GM23338 (cell line): ENCODE measurements at regions not wholly inside any gene's neighbourhood (a gene's known extent, or its start where the extent isn't known, plus 50 kb on each side); places are given as distances from the start of the nearest gene placed in this dataset.
A peak's percentile ranks its signal among the peaks of the same experiment; 100 is the strongest.

Experiments used
- ATAC-seq: fragments of 200-7000 bp; cut with Tn5 transposase; 3 replicates; pipeline ENCODE4 v1.9.1; 2020
- DNase-seq: peaks from one replicate; pipeline ENCODE4 v3.0.0-alpha.2; 2015; ENCODE audit warnings: low spot score
- H2AFZ ChIP-seq: fragments of 200-600 bp; sonication (generic); 2 replicates; pipeline ENCODE4 v1.8.0; 2016; ENCODE audit warnings: antibody characterized with exemption, mild to moderate bottlenecking, moderate library complexity
- H3F3A ChIP-seq: fragments of 200-600 bp; sonication (generic); replicated peaks from 2 replicates; pipeline ENCODE4 v1.8.0; 2017; ENCODE audit warnings: antibody characterized with exemption, mixed run types, low read depth
- H3K27ac ChIP-seq: fragments of 200-600 bp; sonication (generic); 2 replicates; pipeline ENCODE4 v1.6.1; 2016; ENCODE audit warnings: low read depth
- H3K27me3 ChIP-seq: fragments of 200-600 bp; sonication (generic); 2 replicates; pipeline ENCODE4 v1.8.0; 2016; ENCODE audit warnings: mild to moderate bottlenecking, mixed run types, moderate library complexity; ENCODE audit not compliant: insufficient read depth
- H3K36me3 ChIP-seq: fragments of 200-600 bp; sonication (generic); 2 replicates; pipeline ENCODE4 v1.8.0; 2016; ENCODE audit warnings: mild to moderate bottlenecking; ENCODE audit not compliant: insufficient read depth
- H3K4me1 ChIP-seq: fragments of 200-600 bp; sonication (generic); 2 replicates; pipeline ENCODE4 v1.8.0; 2016; ENCODE audit warnings: mild to moderate bottlenecking, moderate library complexity; ENCODE audit not compliant: insufficient read depth
- H3K4me2 ChIP-seq: fragments of 200-600 bp; sonication (generic); 2 replicates; pipeline ENCODE4 v1.7.1; 2017; ENCODE audit warnings: mixed run types
- H3K4me3 ChIP-seq: fragments of 200-600 bp; sonication (generic); 2 replicates; pipeline ENCODE4 v1.6.1; 2016; ENCODE audit warnings: mixed run types
- H3K79me2 ChIP-seq: fragments of 200-600 bp; sonication (generic); replicated peaks from 2 replicates; pipeline ENCODE4 v1.8.0; 2017; ENCODE audit warnings: mild to moderate bottlenecking; ENCODE audit not compliant: insufficient read depth
- H3K9me2 ChIP-seq: fragments of 200-600 bp; sonication (generic); 2 replicates; pipeline ENCODE4 v1.8.0; 2017; ENCODE audit not compliant: insufficient read depth
- H4K20me1 ChIP-seq: fragments of 200-600 bp; sonication (generic); replicated peaks from 2 replicates; pipeline ENCODE4 v1.8.0; 2017; ENCODE audit warnings: mild to moderate bottlenecking; ENCODE audit not compliant: insufficient read depth
- H3K27ac Mint-ChIP-seq: 2 replicates; pipeline ENCODE4 v1.8.0; 2020; ENCODE audit warnings: inconsistent platforms, mild to moderate bottlenecking, moderate library complexity, mixed read lengths
- H3K27me3 Mint-ChIP-seq: 3 replicates; pipeline ENCODE4 v1.8.0; 2022; ENCODE audit warnings: low read depth, mild to moderate bottlenecking, moderate library complexity, mixed read lengths, inconsistent platforms; ENCODE audit not compliant: insufficient read depth, poor library complexity
- H3K36me3 Mint-ChIP-seq: 3 replicates; pipeline ENCODE4 v1.8.0; 2021; ENCODE audit warnings: low read depth, mild to moderate bottlenecking, inconsistent platforms, moderate library complexity, mixed read lengths
- H3K4me1 Mint-ChIP-seq: 3 replicates; pipeline ENCODE4 v1.8.0; 2020; ENCODE audit warnings: mild to moderate bottlenecking, inconsistent platforms, mixed read lengths
- H3K4me3 Mint-ChIP-seq: 3 replicates; pipeline ENCODE4 v1.8.0; 2021; ENCODE audit warnings: moderate library complexity, mild to moderate bottlenecking, inconsistent platforms, mixed read lengths
- H3K9me3 Mint-ChIP-seq: 3 replicates; pipeline ENCODE4 v1.8.0; 2020; ENCODE audit warnings: moderate library complexity, mild to moderate bottlenecking, inconsistent platforms, mixed read lengths
- CREB1 ChIP-seq: fragments of 250-450 bp; sonication (Bioruptor Pico); IDR thresholded peaks from 2 replicates; pipeline ENCODE4 v1.5.0; 2020; ENCODE audit warnings: low read depth, mild to moderate bottlenecking, moderate library complexity
- CTCF ChIP-seq, 2 experiments: fragments of 200-600 bp in 1 of 2; sonication (generic) in 1 of 2; conservative IDR thresholded peaks; 2 replicates each; pipeline versions ENCODE4 v1.5.1 to v1.6.1; 2016 to 2017; ENCODE audit warnings: antibody characterized with exemption in 2 of 2, low read depth in 2 of 2, mild to moderate bottlenecking in 2 of 2, moderate library complexity in 1 of 2
- ETS1 ChIP-seq: IDR thresholded peaks from 2 replicates; pipeline ENCODE4 v1.6.1; 2016; ENCODE audit warnings: antibody characterized with exemption
- EZH2 ChIP-seq: fragments of 200-600 bp; sonication (generic); IDR thresholded peaks from one replicate; pipeline ENCODE4 v1.8.0; 2017; ENCODE audit warnings: antibody characterized with exemption, mild to moderate bottlenecking, low read depth; ENCODE audit not compliant: unreplicated experiment
- EZH2phosphoT487 ChIP-seq: fragments of 200-600 bp; sonication (generic); IDR thresholded peaks from one replicate; pipeline ENCODE4 v1.8.1; 2018; ENCODE audit warnings: antibody characterized with exemption; ENCODE audit not compliant: unreplicated experiment
- JUNB ChIP-seq: IDR thresholded peaks from one replicate; pipeline ENCODE4 v1.6.1; 2016; ENCODE audit warnings: antibody characterized with exemption; ENCODE audit not compliant: unreplicated experiment
- NANOG ChIP-seq: IDR thresholded peaks from 2 replicates; pipeline ENCODE4 v1.6.1; 2016; ENCODE audit warnings: antibody characterized with exemption, borderline replicate concordance
- POLR2AphosphoS5 ChIP-seq: IDR thresholded peaks from 2 replicates; pipeline ENCODE4 v1.6.1; 2016; ENCODE audit warnings: antibody characterized with exemption, low read depth
- STAT1 ChIP-seq: IDR thresholded peaks from one replicate; pipeline ENCODE4 v1.6.1; 2016; ENCODE audit warnings: antibody characterized with exemption; ENCODE audit not compliant: unreplicated experiment
- ZNF114 ChIP-seq: fragments of 250-450 bp; sonication (Bioruptor Pico); IDR thresholded peaks from 2 replicates; pipeline ENCODE4 v1.5.0; 2020; ENCODE audit warnings: mild to moderate bottlenecking, moderate library complexity
- ZNF331 ChIP-seq: fragments of 250-450 bp; sonication (Bioruptor Pico); IDR thresholded peaks from 2 replicates; pipeline ENCODE4 v1.5.0; 2020; ENCODE audit warnings: low read depth, mild to moderate bottlenecking, moderate library complexity
- ZNF462 ChIP-seq: fragments of 250-450 bp; sonication (Bioruptor Pico); IDR thresholded peaks from 2 replicates; pipeline ENCODE4 v1.5.0; 2020; ENCODE audit warnings: mild to moderate bottlenecking, moderate library complexity

- TF ChIP-seq POLR2AphosphoS5, result no peak
- Histone ChIP-seq H2AFZ (no peak overlapping the region), H3K27me3 (no peaks in the 10 kb centered on the region), H3K4me2 (no peak overlapping the region), H4K20me1 (no peaks in the 10 kb centered on the region), H3K27ac (no peak overlapping the region), H3F3A (no peaks in the 10 kb centered on the region), H3K79me2 (no peaks in the 10 kb centered on the region), H3K36me3 (0 out of 2 replicates have a peak, but pooled peaks cover 6% of the 10 kb centered on the region), H3K9me2 (no peaks in the 10 kb centered on the region), H3K4me1 (peaks cover 11% of the 10 kb centered on the region; the same call in 1 of the 2 replicates), H3K4me3 (no peak overlapping the region)
- Mint-ChIP-seq H3K27ac (peak overlapping the region; percentile 60; the same call in 1 of the 2 replicates), H3K4me1 (peaks cover 11% of the 10 kb centered on the region), H3K36me3 (peaks cover 8% of the 10 kb centered on the region; the same call in 2 of the 3 replicates), H3K4me3 (no peak overlapping the region), H3K27me3 (no peaks in the 10 kb centered on the region), H3K9me3 (peaks cover 17% of the 10 kb centered on the region)
- DNase-seq (no peak), ATAC-seq (no peak)
Measured at GRCh38 chr6:82573254-82573972, 209.8 kb downstream of the TPBG start.

GRCh38 chr6:82576284-82576683 is 212.7 kb downstream of the TPBG start:
- Histone ChIP-seq H3K27me3 (no peaks in the 10 kb centered on the region), H3K4me2 (no peak overlapping the region), H3K4me1 (peaks cover 13% of the 10 kb centered on the region; the same call in 1 of the 2 replicates), H3K36me3 (0 out of 2 replicates have a peak, but pooled peaks cover 6% of the 10 kb centered on the region), H4K20me1 (no peaks in the 10 kb centered on the region), H3F3A (no peaks in the 10 kb centered on the region), H3K4me3 (no peak overlapping the region), H3K27ac (no peak overlapping the region), H2AFZ (no peak overlapping the region), H3K79me2 (no peaks in the 10 kb centered on the region), H3K9me2 (no peaks in the 10 kb centered on the region)
- Mint-ChIP-seq H3K27me3 (no peaks in the 10 kb centered on the region), H3K36me3 (peaks cover 8% of the 10 kb centered on the region; the same call in 2 of the 3 replicates), H3K4me3 (no peak overlapping the region), H3K27ac (no peak overlapping the region), H3K4me1 (peaks cover 21% of the 10 kb centered on the region), H3K9me3 (peaks cover 17% of the 10 kb centered on the region)
- no peak for ATAC-seq
- no peak for DNase-seq
- TF ChIP-seq JUNB, result no peak
- no peak for TF ChIP-seq ZNF331
- no peak for TF ChIP-seq ETS1
- no peak for TF ChIP-seq EZH2phosphoT487
- TF ChIP-seq ZNF114 (CRISPR knock-in tag), result no peak
- no peak for TF ChIP-seq ZNF462 (CRISPR knock-in tag)
- TF ChIP-seq STAT1, result no peak
- no peak for TF ChIP-seq CREB1 (CRISPR knock-in tag)
- no peak for TF ChIP-seq NANOG
- no peak for TF ChIP-seq POLR2AphosphoS5
- no peak for TF ChIP-seq CTCF (conservative IDR thresholded peaks at IDR 0.05; ENCODE audit: low read depth in 2 of 2)
- no peak for TF ChIP-seq EZH2
